Left colon (tissue), 2 donors: ENCODE measurements at regions not wholly inside any gene's neighbourhood (a gene's known extent, or its start where the extent isn't known, plus 50 kb on each side); places are given as distances from the start of the nearest gene placed in this dataset.
A peak's percentile ranks its signal among the peaks of the same experiment; 100 is the strongest.
"Not testable (repeated sequence)": the region's sequence is repeated elsewhere in the genome, so short reads cannot be mapped to it uniquely, and the experiment has no call there.

Experiments
- ATAC-seq: fragments of 200-7000 bp; cut with Tn5 transposase; one replicate; pipeline ENCODE4 v1.9.1; 2020; ENCODE audit warnings: mild to moderate bottlenecking, moderate library complexity
- DNase-seq, 2 donors: peaks; one replicate each; pipeline ENCODE4 v3.0.0-alpha.2; 2020
- intact Hi-C, 2 donors: fragments of 100-400 bp; cut with DNase I in 1 of 2; cut with micrococcal nuclease in 1 of 2; formaldehyde crosslinking; loops; one replicate each; pipeline versions ENCODE4 v1.11.2 to v1.14.0; 2022; cut with DNase I, micrococcal nuclease
- donor health status: DM: no; HTN: no; CAD: no.
- donor health status: DM: yes; HTN: yes; CAD: no.

DNA sequence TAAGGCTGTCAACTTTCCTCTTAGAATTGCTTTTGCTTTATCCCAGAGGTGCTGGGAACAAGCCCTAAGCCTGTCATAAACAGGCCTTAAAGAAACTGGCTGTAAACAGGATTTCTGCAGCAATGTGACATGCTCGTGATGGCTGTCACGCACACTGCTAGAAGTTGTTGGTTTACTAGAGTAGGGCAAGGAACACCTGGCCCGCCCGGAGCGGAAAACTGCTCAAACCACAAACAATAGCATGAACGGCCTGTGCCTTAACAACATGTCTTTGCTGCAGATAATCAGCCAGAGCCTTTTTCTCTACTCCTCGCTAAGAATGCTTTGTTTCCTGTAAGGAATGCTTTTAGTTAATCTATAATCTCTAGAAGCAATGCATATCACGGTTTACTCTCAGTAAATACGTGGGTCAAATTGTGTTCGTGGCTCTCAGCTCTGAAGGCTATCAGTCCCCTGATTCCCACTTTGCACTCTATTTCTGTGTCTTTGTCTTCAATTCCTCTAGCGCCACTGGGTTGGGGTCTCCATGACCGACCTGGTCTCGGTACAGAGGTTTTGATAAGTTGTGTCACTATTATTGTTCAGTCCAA lies 318.3 kb downstream of the GLUD2 start:
- intact Hi-C loops = no loop called here
- DNase-seq = peak; percentile 23 to 33
- peak; percentile 54 for ATAC-seq

DNA sequence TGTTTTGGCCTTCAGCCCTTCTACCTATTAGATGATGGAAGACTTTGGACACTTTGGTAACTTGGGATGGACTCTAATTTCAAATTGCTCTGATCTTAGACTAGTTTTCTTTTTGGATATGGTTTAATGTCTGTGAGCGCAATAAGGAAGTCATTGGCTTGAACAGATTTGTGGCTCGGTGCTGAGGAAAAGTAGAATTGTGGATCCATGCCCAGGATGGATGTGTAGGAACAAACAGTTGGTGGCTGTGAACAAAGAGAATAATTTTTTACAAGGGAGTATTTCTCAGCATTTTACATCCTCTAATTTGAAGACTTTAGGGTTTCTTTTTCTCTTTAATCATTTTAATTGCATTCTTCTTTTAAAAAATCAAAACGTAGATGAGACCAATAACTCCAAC lies 327.1 kb downstream of the GLUD2 start:
- ATAC-seq (peak; percentile 26), DNase-seq (no peak)
- intact Hi-C loops = no loop called here

DNA sequence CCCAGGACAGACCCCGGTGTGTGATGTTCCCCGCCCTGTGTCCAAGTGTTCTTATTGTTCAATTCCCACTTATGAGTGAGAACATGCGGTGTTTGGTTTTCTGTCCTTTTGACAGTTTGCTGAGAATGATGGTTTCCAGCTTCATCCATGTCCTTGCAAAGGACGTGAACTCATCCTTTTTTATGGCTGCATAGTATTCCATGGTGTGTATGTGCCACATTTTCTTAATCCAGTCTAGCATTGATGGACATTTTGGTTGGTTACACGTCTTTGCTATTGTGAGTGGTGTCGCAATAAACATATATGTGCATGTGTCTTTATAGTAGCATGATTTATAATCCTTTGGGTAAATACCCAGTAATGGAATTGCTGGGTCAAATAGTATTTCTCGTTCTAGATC lies 334.5 kb downstream of the GLUD2 start:
- intact Hi-C loops, DNase-seq, ATAC-seq: not testable (repeated sequence)

DNA sequence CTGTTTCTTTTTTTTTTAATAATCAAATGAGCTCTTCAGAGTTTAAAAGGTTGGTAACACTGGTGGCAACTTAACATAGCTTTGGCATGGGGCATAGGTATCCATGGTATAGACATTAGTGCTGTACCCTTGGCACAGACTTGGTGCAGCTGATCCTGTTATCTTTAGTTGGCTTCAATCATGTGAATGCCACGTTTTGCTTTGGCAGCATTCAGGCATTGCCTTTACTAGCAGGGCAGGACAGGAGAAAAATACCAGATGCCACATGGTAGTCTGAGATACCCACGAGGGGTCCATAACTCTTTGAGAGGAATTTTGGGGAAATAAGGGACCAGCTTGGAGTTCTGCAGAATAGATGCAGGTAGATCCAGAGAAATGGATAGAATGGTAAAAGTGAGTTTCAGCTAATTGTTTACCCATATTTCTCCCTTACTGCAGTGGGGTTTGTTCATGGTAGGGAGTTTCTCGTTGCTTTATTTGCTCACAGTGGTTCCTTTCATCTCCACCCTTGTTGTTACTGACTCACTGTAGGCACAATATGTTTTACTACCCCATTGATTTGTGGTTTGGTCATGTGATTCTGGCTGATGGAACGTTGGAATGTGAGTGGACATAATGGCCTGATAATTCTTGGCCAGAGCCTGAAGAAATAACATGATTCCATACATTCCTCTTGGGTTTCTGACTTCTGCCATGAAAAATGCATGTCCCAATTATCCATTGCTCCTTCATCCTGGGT lies 342.7 kb downstream of the GLUD2 start:
- intact Hi-C loops = no loop called here
- DNase-seq (no peak), ATAC-seq (peak; percentile 72)

DNA sequence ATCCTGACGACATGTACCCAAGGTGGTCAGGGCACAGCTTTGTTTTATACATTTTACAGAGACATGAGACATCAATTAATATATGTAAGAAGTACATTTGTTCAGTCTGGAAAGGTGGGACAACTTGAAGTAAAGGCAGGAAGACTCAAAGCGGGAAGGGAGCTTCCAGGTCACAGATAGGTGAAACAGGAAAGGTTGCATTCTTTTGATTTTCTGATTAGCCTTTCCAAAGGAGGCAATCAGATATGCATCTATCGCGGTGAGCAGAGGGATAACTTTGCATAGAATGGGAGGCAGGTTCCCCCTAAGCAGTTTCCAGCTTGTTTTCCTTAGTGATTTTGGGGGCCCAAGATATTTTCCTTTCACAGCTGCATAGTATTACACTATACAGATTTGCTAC lies 358.4 kb downstream of the GLUD2 start:
- intact Hi-C loops = no loop called here
- DNase-seq (no peak), ATAC-seq (no peak)

DNA sequence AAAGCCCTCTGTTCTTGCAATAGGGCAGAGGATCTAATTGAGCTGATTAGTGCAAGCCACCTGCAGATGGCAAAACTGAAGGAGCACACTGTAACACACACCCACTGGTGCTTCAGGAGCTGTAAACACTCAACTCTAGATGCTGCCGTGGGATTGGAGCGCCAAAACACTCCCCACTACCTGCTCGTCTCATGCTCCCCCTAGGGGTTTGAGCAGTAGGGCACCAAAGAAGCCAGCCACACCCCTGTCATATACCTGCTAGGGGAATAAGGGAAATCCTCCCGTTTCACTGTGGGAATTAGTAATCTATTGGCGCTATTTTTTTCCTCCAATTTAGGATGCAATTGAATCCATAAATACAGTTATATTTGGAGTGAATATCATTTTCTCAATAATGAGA lies 360.2 kb downstream of the GLUD2 start:
- no peak for ATAC-seq
- intact Hi-C loops = no loop called here
- DNase-seq = no peak

DNA sequence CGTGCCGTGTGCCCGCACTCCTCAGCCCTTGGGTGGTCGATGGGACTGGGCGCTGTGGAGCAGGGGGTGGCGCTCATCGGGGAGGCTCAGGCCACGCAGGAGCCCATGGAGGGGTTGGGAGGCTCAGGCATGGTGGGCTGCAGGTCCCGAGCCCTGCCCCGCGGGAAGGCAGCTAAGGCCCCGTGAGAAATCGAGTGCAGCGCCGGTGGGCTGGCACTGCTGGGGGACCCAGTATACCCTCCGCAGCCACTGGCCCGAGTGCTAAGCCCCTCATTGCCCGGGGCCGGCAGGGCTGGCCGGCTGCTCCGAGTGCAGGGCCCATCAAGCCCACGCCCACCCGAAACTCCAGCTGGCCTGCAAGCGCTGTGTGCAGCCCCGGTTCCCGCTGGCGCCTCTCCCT lies 384.1 kb downstream of the GLUD2 start:
- ATAC-seq, intact Hi-C loops, DNase-seq: not testable (repeated sequence)

DNA sequence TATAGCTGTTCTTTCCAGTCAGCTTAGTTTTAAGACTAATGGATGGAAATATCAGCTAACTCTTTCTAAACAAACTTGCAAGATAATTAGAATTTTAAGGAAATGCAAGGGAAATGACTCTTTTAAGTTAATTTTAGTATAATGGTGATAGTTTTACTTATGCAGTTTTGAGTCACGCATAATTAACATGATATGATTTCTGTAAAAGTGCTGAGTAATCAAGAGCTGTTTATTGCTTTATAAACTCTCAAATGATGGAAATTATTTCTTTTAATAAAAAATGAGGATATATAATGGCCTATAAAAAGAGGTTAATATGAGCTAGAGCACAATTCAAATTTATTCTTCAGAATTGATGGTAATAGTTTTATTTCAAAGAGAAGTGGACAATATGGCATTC lies 385.9 kb downstream of the GLUD2 start:
- ATAC-seq (no peak), DNase-seq (no peak)
- intact Hi-C loops = no loop called here

DNA sequence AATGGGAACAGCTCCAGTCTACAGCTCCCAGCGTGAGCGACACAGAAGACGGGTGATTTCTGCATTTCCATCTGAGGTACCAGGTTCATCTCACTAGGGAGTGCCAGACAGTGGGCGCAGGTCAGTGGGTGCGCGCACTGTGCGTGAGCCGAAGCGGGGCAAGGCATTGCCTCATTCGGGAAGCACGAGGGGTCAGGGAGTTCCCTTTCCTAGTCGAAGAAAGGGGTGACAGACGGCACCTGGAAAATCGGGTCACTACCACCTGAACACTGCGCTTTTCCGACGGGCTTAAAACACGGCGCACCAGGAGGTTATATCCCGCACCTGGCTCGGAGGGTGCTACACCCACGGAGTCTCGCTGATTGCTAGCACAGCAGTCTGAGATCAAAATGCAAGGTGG lies 390.3 kb downstream of the GLUD2 start:
- DNase-seq, ATAC-seq, intact Hi-C loops: not testable (repeated sequence)

DNA sequence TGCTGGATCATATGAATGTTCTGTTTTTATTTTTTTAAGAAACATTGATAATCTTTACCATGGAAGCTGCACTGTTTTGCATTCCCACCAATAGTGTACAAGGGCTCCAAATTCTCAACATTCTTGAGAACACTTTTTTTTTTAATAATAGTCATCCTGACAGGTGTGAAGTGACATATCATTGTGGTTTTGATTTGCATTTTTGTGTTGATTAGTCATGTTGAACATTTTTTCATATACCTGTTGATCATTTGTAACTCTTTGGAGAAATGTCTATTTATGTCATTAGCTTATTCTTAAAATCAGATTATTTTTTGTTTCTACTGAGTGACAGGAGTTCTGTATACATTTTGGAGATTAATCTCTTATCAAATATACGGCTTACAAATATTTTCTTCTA lies 408.5 kb downstream of the GLUD2 start:
- no peak for DNase-seq
- no peak for ATAC-seq
- intact Hi-C loops = no loop called here

DNA sequence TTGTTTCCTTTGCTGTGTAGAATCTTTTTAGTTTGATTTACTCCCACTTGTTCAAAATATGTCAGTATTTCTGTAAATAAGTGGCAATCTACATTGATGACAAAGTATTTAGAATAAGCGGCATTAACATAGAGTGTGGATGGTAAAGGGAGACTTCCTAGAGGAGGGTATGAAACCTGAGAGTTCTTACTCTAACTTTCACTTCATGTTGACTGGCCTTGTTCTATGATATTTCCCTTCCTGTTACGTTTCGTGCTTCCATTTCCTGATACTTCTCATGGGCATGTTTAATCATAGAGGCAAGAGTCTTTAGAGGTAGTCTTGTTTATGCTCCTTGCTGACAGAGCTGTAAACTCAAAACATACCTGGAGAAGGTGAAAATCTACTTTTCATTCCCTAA lies 408.9 kb downstream of the GLUD2 start:
- intact Hi-C loops = no loop called here
- DNase-seq (no peak), ATAC-seq (no peak)

DNA sequence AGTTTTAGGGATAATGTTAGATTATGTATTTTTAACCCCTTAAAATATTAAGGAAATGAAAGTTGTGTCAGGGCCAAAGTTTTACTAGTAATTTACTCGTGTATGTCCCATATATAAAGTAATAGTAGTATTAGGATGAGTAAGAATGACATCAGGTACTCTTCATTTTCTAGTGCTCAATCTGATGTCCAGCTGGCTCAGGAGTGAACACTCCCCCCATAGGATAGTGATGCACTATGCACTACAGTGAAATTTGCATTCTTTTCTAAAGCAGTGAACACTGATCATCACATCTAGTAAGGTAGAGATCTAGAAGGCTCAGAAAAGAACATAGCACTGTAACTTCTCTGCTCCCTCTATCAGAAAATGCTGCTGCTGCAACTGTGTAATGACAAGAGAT lies 409.7 kb downstream of the GLUD2 start:
- ATAC-seq (no peak), DNase-seq (no peak)
- intact Hi-C loops = no loop called here

DNA sequence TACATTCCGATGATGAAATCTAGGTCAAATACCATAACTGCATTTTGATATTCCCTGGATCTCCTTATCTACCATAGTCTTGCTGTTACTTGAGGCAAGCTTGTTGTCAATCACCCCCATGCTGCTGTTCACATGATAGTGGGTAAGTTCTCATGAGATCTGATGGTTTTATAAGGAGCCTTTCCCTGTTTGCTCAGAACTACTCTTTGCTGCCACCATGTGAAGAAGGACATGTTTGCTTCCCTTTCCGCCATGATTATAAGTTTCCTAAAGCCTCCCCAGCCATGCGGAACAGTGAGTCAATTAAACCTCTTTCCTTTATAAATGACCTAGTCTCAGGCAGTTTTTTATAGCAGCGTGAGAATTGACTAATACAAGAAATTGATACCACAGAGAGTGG lies 432.0 kb downstream of the GLUD2 start:
- intact Hi-C loops = no loop called here

DNA sequence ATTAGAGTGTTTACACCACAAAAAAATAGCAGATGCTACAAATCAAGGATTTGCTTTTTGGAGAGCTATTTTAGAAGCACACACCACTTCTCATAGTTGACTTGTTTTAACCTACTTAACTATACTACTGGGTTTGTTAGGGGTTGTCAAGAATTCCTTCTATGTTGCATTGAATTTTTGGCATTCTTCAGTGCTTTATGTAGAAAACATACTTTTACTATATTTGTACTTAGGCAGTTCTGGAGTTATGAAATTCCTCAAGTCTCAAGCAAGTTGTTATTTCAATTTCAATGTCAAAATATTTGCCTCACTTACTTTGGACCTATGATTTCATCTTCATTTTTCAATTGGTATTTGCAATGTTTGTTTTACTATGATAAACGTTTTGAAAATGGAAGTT lies 449.6 kb downstream of the GLUD2 start:
- ATAC-seq = no peak
- intact Hi-C loops = no loop called here
- no peak for DNase-seq

More for the DNA sequence above, 432.0 kb downstream of the GLUD2 start:
- DNase-seq (no peak), ATAC-seq (no peak)

DNA sequence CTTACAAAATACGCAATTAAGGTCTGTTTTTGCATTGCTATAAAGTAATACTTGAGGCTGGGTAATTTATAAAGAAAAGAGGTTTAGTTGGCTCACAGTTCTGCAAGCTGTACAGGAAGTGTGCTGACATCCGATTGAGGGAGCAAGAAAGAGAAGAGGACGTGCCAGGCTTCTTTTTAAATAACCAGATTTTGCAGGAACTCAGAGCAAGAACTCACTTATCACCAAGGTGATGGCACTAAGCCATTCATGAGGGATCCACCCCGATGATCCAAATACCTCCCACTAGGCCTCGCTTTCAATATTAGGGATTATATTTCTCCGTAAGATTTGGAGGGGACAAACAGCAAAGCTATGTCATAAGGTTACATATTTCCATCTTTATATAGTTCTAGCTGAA lies 456.7 kb downstream of the GLUD2 start:
- intact Hi-C loops = no loop called here
- no peak for DNase-seq
- ATAC-seq = no peak

DNA sequence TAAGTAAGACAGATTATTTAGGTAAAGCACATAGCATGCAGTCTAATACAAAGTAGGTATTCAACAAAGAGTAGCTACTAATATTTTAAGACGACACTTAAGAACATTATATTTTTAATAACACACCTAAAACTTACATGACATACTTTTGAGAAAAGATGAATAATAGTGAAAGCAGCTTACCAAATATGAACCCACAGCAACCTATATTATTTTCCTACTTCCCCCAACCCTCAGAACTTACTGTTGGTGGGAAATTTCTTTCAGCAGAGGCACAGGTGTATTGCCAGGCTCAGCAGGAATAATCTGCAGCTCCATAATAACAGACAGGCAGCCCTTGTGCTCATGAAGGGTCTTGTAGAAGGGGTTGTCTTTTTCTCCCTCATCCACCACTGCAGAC lies 498.9 kb downstream of the GLUD2 start:
- DNase-seq (no peak), ATAC-seq (no peak)
- intact Hi-C loops = no loop called here

DNA sequence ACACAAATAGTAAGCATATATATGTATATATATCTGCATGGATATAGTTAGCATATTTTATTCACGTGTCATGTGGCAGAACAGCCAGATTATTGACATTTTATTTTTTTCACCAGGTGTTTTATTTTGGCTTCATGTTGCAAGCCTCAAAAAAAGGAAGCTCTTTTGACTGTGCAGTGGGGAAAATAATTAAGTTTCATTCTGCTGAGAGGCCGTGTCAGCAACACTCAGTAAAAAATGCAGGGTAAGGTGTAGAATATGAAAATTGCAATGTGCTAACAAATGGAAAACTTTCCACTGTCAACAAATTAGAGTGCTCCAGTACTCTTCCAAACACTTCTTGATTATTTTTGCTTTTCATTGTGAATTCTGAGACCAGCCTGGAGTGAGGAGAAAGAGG lies 511.5 kb downstream of the GLUD2 start:
- intact Hi-C loops = no loop called here
- no peak for ATAC-seq
- DNase-seq = no peak

DNA sequence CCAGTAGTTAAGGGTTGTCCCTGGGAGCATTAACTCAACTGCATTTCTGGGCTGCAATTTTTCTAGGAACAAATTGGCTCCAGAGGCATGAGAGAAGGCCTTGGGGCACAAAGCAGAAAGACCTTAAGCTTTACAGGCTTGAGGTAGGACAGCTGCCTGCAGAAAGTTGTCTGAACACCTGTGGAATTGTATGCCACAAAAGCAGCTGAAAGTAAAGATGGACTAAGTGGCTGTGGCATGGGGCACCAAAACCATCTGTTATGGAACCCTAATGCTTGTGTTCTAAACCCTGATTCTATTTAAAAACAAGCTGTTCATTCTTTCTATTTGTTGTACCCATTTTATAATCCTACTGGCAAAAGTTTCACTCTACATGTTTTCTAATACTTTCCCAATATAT lies 515.2 kb downstream of the GLUD2 start:
- no peak for DNase-seq
- intact Hi-C loops = no loop called here

DNA sequence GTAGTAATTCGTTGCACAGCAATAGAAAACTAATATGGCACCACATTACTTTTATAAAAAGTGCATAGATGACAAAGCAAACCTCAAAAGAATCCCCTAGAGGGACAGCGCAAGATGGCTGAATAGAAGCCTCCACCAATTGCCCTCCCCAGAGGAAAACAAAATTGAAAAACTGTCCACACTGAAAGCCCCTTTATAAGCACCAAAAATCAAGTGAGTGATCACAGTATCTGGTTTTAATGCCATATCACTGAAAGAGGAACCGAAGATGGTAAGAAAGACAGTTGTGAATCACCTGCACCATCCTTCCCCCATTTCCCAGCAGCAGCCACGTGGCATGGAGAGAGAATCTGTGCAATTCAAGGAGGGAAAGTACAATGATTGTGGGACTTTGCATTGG lies 522.2 kb downstream of the GLUD2 start:
- no peak for ATAC-seq
- intact Hi-C loops = no loop called here
- DNase-seq = no peak

More for the DNA sequence above, 515.2 kb downstream of the GLUD2 start:
- no peak for ATAC-seq

DNA sequence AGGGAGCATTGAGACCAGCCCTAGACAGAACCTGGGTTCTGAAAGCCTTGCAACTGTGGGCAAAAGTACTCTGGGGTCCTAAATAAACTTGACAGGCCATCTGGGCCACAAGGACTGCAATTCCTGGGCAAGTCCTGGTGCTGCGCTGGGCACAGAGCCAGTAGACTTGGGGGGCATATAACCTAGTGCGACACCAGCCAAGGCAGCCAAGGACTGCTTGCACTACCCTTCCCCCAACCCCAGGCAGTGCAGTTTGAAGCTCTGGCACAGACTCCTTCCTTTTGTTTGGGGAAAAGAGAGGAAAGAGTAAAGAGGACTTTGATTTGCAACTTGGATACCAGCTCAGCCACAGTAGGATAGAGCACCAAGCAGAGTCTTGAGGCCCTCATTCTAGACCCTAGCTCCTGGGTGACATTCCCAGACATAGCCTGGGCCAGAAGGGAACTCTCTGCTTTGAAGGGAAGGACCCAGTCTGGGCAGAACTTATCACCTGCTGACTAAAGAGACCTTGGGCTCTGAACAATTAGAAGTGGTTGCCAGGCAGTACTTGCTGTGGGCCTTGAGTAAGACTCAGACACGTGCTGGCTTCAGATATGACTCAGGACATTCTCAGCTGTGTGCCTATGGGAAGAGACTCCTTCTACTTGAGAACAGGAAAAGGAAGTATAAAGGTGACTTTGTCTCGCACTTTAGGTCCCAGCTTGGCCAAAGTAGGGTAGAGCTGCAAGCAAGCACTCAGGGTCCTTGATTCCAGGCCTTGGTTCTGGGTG lies 522.8 kb downstream of the GLUD2 start:
- DNase-seq = no peak
- intact Hi-C loops = no loop called here
- no peak for ATAC-seq
